Spleen (tissue), 7 donors: ENCODE measurements at regions not wholly inside any gene's neighbourhood (a gene's known extent, or its start where the extent isn't known, plus 50 kb on each side); places are given as distances from the start of the nearest gene placed in this dataset.

Experiments
- CTCF ChIP-seq, 11 experiments: fragments of 200-600 bp in 7 of 11; fragments of 450-650 bp in 4 of 11; sonication (generic) in 4 of 11; IDR thresholded peaks in 8 of 11; conservative IDR thresholded peaks in 3 of 11; 1 replicate in 7 of 11; 2 replicates in 4 of 11; pipeline versions ENCODE4 v1.4.0 to v1.8.0; 2016 to 2021; ENCODE audit warnings: antibody characterized with exemption in 11 of 11, inconsistent platforms in 4 of 11, mild to moderate bottlenecking in 1 of 11
- POLR2A ChIP-seq, 3 donors: fragments of 450-650 bp; IDR thresholded peaks; one replicate each; pipeline ENCODE4 v1.5.1; 2017; ENCODE audit warnings: antibody characterized with exemption in 3 of 3, mild to moderate bottlenecking in 1 of 3
- POLR2AphosphoS5 ChIP-seq, 3 donors: sonication (generic); formaldehyde crosslinking; IDR thresholded peaks; one replicate each; pipeline ENCODE4 v1.5.1; 2017; ENCODE audit warnings: antibody characterized with exemption in 3 of 3
- donor health status: DM: no; HTN: no; CAD: no; lungs with moderate emphysema.
- donor health status: DM: no; HTN: no; CAD: no.
- donor health status: DM: no; HTN: no; CAD: no.

GRCh38 chr22:46039535-46039934, 62.6 kb upstream of the WNT7B start:
- TF ChIP-seq CTCF (IDR thresholded peaks at IDR 0.05 in 8 of 11, conservative IDR thresholded peaks at IDR 0.05 in 3 of 11), result no peak
- no peak for TF ChIP-seq POLR2AphosphoS5 (IDR thresholded peaks at IDR 0.05)
- TF ChIP-seq POLR2A (IDR thresholded peaks at IDR 0.05), result no peak
